ENCODE measurements at regions not wholly inside any gene's neighbourhood (a gene's known extent, or its start where the extent isn't known, plus 50 kb on each side); places are given as distances from the start of the nearest gene placed in this dataset.

DNA sequence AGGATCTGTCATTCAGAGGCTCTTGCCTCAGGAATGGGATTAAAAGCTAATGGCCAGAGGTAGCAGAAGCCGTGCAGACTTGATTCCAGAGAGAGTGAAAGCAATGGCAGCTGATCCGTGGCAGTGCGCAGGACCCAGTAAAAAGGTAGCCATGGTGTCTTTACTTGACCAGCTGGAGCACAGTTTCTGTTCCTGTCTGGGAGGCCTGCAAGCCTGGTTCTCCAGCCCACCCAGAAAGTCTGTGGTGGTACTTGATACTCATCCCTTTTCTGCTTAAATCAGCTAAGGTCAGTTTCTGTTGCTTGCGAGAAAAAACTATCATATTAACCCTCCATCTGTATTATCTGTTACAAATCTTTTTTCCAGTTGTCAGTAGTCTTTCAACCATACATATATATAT lies 86.7 kb downstream of the RPS6KA4 start:
- Mint-ChIP-seq H3K27me3 (ENCODE audit: insufficient read depth, low read depth) (peaks cover 7% of the 10 kb centered on the region), H3K9me3 (no peaks in the 10 kb centered on the region), H3K4me1 (peaks cover 35% of the 10 kb centered on the region), H3K4me3 (no peak overlapping the region), H3K27ac (no peak overlapping the region), H3K36me3 (no peaks in the 10 kb centered on the region)
- Histone ChIP-seq H3K27me3 (peaks cover 41% of the 10 kb centered on the region), H3K4me3 (no peak overlapping the region), H3K36me3 (no peaks in the 10 kb centered on the region), H2AFZ (replicated peaks) (no peak overlapping the region), H4K20me1 (ENCODE audit: low read depth) (no peaks in the 10 kb centered on the region), H3F3A (ENCODE audit: low read depth) (no peaks in the 10 kb centered on the region), H3K79me2 (ENCODE audit: low read depth) (no peaks in the 10 kb centered on the region), H3K27ac (no peak overlapping the region), H3K4me1 (peaks cover 10% of the 10 kb centered on the region), H3K4me2 (no peak overlapping the region), H3K9me3 (ENCODE audit: low read depth) (no peaks in the 10 kb centered on the region), H3K9ac (no peak overlapping the region)
- DNase-seq (ENCODE audit: low spot score): no peak
- TF ChIP-seq, protein P1, sequence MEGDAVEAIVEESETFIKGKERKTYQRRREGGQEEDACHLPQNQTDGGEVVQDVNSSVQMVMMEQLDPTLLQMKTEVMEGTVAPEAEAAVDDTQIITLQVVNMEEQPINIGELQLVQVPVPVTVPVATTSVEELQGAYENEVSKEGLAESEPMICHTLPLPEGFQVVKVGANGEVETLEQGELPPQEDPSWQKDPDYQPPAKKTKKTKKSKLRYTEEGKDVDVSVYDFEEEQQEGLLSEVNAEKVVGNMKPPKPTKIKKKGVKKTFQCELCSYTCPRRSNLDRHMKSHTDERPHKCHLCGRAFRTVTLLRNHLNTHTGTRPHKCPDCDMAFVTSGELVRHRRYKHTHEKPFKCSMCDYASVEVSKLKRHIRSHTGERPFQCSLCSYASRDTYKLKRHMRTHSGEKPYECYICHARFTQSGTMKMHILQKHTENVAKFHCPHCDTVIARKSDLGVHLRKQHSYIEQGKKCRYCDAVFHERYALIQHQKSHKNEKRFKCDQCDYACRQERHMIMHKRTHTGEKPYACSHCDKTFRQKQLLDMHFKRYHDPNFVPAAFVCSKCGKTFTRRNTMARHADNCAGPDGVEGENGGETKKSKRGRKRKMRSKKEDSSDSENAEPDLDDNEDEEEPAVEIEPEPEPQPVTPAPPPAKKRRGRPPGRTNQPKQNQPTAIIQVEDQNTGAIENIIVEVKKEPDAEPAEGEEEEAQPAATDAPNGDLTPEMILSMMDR (IDR thresholded peaks at IDR 0.05): no peak
- TF ChIP-seq EZH2 (IDR thresholded peaks at IDR 0.05) (no peak), EZH2phosphoT487 (IDR thresholded peaks at IDR 0.05) (no peak)

DNA sequence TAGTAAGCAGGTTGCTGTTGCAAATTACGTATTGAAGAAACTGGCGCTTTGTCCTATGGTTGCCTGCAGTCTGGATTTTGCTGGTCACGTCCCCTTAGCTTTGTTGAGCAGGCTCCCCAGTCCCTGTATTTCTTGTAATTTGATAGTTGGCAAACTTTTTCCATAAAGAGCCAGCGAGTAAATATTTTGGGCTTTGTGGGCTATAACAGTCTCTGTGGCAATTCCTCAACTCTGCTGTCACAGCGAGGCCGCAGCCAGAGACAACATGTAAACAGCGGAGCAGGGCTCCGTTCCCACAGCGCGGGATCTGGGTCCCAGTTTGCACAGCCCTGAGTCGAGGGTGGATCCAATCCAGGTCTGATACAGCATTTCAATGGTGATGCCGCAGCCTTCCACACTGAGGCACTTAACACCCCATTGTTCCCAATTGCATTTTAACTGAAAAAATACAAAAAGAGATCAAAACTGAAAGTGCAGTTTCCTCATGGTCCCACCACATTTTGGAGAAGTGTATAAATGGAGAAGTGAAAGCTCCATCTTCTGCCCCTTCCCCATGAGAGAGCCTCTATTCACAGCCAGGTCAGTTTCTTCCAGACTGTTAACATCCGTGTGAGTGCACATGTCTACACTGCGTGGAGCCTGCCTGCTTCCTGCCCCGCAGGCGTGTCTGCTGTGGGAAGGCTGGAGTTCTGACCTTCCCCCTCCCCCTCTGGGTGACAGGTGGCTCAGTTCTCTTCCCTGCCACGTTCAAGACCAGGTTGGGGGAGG lies 89.1 kb downstream of the RPS6KA4 start:
- Histone ChIP-seq H2AFZ (replicated peaks) (no peak overlapping the region), H3K4me3 (no peak overlapping the region), H3K4me1 (peaks cover 10% of the 10 kb centered on the region), H3K27ac (no peak overlapping the region), H3F3A (ENCODE audit: low read depth) (no peaks in the 10 kb centered on the region), H3K36me3 (no peaks in the 10 kb centered on the region), H4K20me1 (ENCODE audit: low read depth) (no peaks in the 10 kb centered on the region), H3K9me3 (ENCODE audit: low read depth) (no peaks in the 10 kb centered on the region), H3K79me2 (ENCODE audit: low read depth) (no peaks in the 10 kb centered on the region), H3K4me2 (peak overlapping the region; percentile 77), H3K9ac (no peak overlapping the region), H3K27me3 (peaks cover 35% of the 10 kb centered on the region)
- Mint-ChIP-seq H3K4me1 (peaks cover 33% of the 10 kb centered on the region), H3K27ac (no peak overlapping the region), H3K9me3 (no peaks in the 10 kb centered on the region), H3K27me3 (ENCODE audit: insufficient read depth, low read depth) (peaks cover 10% of the 10 kb centered on the region), H3K36me3 (no peaks in the 10 kb centered on the region), H3K4me3 (peak overlapping the region; percentile 78)
- no peak for TF ChIP-seq EZH2phosphoT487 (IDR thresholded peaks at IDR 0.05)
- TF ChIP-seq EZH2 (IDR thresholded peaks at IDR 0.05): no peak
- TF ChIP-seq, protein P1 (IDR thresholded peaks at IDR 0.05): no peak
- DNase-seq (ENCODE audit: low spot score): no peak

DNA sequence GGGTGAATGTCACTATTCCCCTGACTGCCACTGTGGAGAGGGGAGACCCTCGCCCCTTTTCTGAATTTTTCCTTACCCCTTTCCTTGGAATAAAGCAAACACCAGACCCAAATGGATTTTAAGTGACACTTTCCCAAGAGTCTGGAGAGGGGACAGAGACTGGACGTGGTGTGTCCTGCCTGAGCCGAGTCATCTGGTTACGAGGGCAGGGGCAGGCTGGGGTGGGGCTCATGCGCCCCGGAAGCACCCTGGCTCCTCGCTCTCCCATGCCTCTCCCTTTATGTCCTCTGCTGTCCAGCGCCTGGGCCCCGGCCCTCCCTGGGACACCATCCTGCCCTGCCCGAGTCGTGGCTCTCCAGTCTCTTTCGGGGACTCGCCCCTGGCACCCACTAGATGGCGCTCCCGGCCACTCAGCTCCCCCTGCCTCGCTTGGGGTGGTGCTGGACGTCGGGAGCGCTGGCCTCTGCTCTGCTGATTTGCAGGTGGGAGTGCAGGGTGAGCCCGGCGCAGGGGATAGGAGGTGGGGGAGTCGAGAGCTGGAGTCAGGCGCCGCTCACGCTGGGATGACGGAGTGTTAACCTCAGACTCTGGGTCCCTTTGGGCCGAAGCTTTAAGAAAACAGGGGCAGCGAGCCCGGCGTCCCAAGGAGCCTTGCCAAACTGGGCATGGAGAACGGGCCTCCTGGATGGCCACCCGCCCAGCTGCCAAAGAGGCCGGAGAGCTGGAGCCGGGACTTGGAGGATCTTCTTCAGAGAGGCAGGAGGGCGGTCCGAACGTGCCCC lies 89.8 kb downstream of the RPS6KA4 start:
- peak; percentile 94 for DNase-seq (ENCODE audit: low spot score)
- H3K79me2 ChIP-seq (ENCODE audit: low read depth): no peaks in the 10 kb centered on the region
- no peak overlapping the region for H3K9ac ChIP-seq
- H3K27ac Mint-ChIP-seq: no peak overlapping the region
- H3K27ac ChIP-seq: no peak overlapping the region
- H3K9me3 ChIP-seq (ENCODE audit: low read depth): no peaks in the 10 kb centered on the region
- H3K4me1 ChIP-seq: peaks cover 10% of the 10 kb centered on the region
- peaks cover 12% of the 10 kb centered on the region for H3K27me3 Mint-ChIP-seq (ENCODE audit: insufficient read depth, low read depth)
- peaks cover 33% of the 10 kb centered on the region for H3K4me1 Mint-ChIP-seq
- no peaks in the 10 kb centered on the region for H3F3A ChIP-seq (ENCODE audit: low read depth)
- H2AFZ ChIP-seq (replicated peaks): no peak overlapping the region
- peaks cover 35% of the 10 kb centered on the region for H3K27me3 ChIP-seq
- peak overlapping the region; percentile 38 for H3K4me3 ChIP-seq
- no peaks in the 10 kb centered on the region for H3K9me3 Mint-ChIP-seq
- TF ChIP-seq EZH2phosphoT487 (IDR thresholded peaks at IDR 0.05) (no peak), EZH2 (IDR thresholded peaks at IDR 0.05) (peak; percentile 59)
- TF ChIP-seq, protein P1 (IDR thresholded peaks at IDR 0.05): peak; percentile 94
- H3K36me3 Mint-ChIP-seq: no peaks in the 10 kb centered on the region
- no peaks in the 10 kb centered on the region for H4K20me1 ChIP-seq (ENCODE audit: low read depth)
- H3K36me3 ChIP-seq: no peaks in the 10 kb centered on the region
- peak overlapping the region; percentile 78 for H3K4me3 Mint-ChIP-seq
- H3K4me2 ChIP-seq: peak overlapping the region; percentile 77
